ENCODE measurements at regions not wholly inside any gene's neighbourhood (a gene's known extent, or its start where the extent isn't known, plus 50 kb on each side); places are given as distances from the start of the nearest gene placed in this dataset.

GRCh38 chr19:28843761-28844492, 369.0 kb downstream of the UQCRFS1 start:
- Histone ChIP-seq H3K9ac (ENCODE audit: low read depth in 1 of 2, low read length in 2 of 2) (no peak overlapping the region), H3K9me3 (ENCODE audit: control insufficient read depth in 1 of 2, low read length in 2 of 2) (no peaks in the 10 kb centered on the region), H3K4me1 (ENCODE audit: control insufficient read depth in 1 of 2, insufficient read depth in 2 of 2, low read length in 2 of 2) (no peaks in the 10 kb centered on the region), H3K36me3 (ENCODE audit: control insufficient read depth in 1 of 2, insufficient read depth in 2 of 2, low read length in 2 of 2) (no peaks in the 10 kb centered on the region), H3K27me3 (ENCODE audit: control insufficient read depth in 1 of 2, insufficient read depth in 2 of 2, low read length in 2 of 2) (no peaks in the 10 kb centered on the region), H3K4me3 (ENCODE audit: low read depth in 1 of 2, low read length in 2 of 2) (no peak overlapping the region), H3K27ac (ENCODE audit: low read depth, low read length) (no peak overlapping the region)

- H3K36me3 ChIP-seq (ENCODE audit: control insufficient read depth in 1 of 2, insufficient read depth in 2 of 2, low read length in 2 of 2), result no peaks in the 10 kb centered on the region
- H3K9me3 ChIP-seq (ENCODE audit: control insufficient read depth in 1 of 2, low read length in 2 of 2), result no peaks in the 10 kb centered on the region
- no peaks in the 10 kb centered on the region for H3K4me1 ChIP-seq (ENCODE audit: control insufficient read depth in 1 of 2, insufficient read depth in 2 of 2, low read length in 2 of 2)
- no peak overlapping the region for H3K27ac ChIP-seq (ENCODE audit: low read depth, low read length)
- no peak overlapping the region for H3K4me3 ChIP-seq (ENCODE audit: low read depth in 1 of 2, low read length in 2 of 2)
- H3K27me3 ChIP-seq (ENCODE audit: control insufficient read depth in 1 of 2, insufficient read depth in 2 of 2, low read length in 2 of 2), result no peaks in the 10 kb centered on the region
- H3K9ac ChIP-seq (ENCODE audit: low read depth in 1 of 2, low read length in 2 of 2), result no peak overlapping the region
Observed at GRCh38 chr19:28841531-28841930, 371.4 kb downstream of the UQCRFS1 start.

DNA sequence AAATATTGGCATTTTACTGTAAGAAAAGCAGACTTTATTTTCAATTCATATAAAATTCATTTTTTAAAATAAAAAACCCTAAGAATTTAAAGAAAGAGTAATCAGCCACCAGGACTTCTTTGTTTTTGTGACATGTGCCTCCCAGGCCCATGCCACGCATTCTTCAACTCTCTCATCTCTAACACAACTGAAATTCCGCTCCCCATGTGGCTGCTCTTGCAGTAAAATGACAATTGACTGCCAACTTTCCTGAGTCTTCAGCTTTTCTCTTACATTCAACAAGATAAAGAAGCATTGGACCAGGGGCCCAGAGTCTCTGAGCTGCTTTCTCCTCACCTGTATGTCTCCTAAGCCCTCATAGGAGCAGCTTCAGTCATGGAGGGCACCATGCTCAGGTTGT, 372.1 kb downstream of the UQCRFS1 start:
- no peak overlapping the region for H3K27ac ChIP-seq (ENCODE audit: low read depth, low read length)
- no peak overlapping the region for H3K4me3 ChIP-seq (ENCODE audit: low read depth in 1 of 2, low read length in 2 of 2)
- H3K9ac ChIP-seq (ENCODE audit: low read depth in 1 of 2, low read length in 2 of 2), result no peak overlapping the region
- H3K27me3 ChIP-seq (ENCODE audit: control insufficient read depth in 1 of 2, insufficient read depth in 2 of 2, low read length in 2 of 2), result no peaks in the 10 kb centered on the region
- no peaks in the 10 kb centered on the region for H3K9me3 ChIP-seq (ENCODE audit: control insufficient read depth in 1 of 2, low read length in 2 of 2)
- no peaks in the 10 kb centered on the region for H3K36me3 ChIP-seq (ENCODE audit: control insufficient read depth in 1 of 2, insufficient read depth in 2 of 2, low read length in 2 of 2)
- H3K4me1 ChIP-seq (ENCODE audit: control insufficient read depth in 1 of 2, insufficient read depth in 2 of 2, low read length in 2 of 2), result no peaks in the 10 kb centered on the region

- H3K9me3 ChIP-seq (ENCODE audit: control insufficient read depth in 1 of 2, low read length in 2 of 2), result no peaks in the 10 kb centered on the region
- H3K27me3 ChIP-seq (ENCODE audit: control insufficient read depth in 1 of 2, insufficient read depth in 2 of 2, low read length in 2 of 2), result no peaks in the 10 kb centered on the region
- no peaks in the 10 kb centered on the region for H3K36me3 ChIP-seq (ENCODE audit: control insufficient read depth in 1 of 2, insufficient read depth in 2 of 2, low read length in 2 of 2)
- no peak overlapping the region for H3K9ac ChIP-seq (ENCODE audit: low read depth in 1 of 2, low read length in 2 of 2)
- H3K4me3 ChIP-seq (ENCODE audit: low read depth in 1 of 2, low read length in 2 of 2), result no peak overlapping the region
- H3K27ac ChIP-seq (ENCODE audit: low read depth, low read length), result no peak overlapping the region
- no peaks in the 10 kb centered on the region for H3K4me1 ChIP-seq (ENCODE audit: control insufficient read depth in 1 of 2, insufficient read depth in 2 of 2, low read length in 2 of 2)
Observed at GRCh38 chr19:28839455-28839854, 373.5 kb downstream of the UQCRFS1 start.

DNA sequence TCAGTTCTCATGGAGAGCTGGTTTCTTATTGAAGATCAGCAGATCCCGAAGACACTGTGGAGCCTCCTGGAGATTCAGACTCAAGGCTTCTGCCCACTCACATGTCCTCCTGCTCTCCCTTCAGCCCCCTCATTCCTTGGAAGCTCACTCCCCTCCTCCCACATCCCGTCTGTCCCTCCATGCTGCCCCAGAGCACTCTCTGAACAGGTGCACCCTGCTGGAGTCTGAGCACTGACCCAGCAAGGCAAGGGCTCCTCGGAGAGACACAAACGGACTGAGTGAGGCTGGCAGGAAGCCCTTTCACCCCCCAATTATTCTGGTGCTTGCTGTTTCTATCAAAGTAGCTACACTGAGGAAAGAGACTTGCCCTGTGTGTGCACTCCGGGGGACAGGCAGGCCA, 374.0 kb downstream of the UQCRFS1 start:
- H3K27me3 ChIP-seq (ENCODE audit: control insufficient read depth in 1 of 2, insufficient read depth in 2 of 2, low read length in 2 of 2), result no peaks in the 10 kb centered on the region
- no peak overlapping the region for H3K9ac ChIP-seq (ENCODE audit: low read depth in 1 of 2, low read length in 2 of 2)
- H3K4me3 ChIP-seq (ENCODE audit: low read depth in 1 of 2, low read length in 2 of 2), result no peak overlapping the region
- no peaks in the 10 kb centered on the region for H3K9me3 ChIP-seq (ENCODE audit: control insufficient read depth in 1 of 2, low read length in 2 of 2)
- H3K4me1 ChIP-seq (ENCODE audit: control insufficient read depth in 1 of 2, insufficient read depth in 2 of 2, low read length in 2 of 2), result no peaks in the 10 kb centered on the region
- H3K36me3 ChIP-seq (ENCODE audit: control insufficient read depth in 1 of 2, insufficient read depth in 2 of 2, low read length in 2 of 2), result no peaks in the 10 kb centered on the region
- H3K27ac ChIP-seq (ENCODE audit: low read depth, low read length), result no peak overlapping the region

DNA sequence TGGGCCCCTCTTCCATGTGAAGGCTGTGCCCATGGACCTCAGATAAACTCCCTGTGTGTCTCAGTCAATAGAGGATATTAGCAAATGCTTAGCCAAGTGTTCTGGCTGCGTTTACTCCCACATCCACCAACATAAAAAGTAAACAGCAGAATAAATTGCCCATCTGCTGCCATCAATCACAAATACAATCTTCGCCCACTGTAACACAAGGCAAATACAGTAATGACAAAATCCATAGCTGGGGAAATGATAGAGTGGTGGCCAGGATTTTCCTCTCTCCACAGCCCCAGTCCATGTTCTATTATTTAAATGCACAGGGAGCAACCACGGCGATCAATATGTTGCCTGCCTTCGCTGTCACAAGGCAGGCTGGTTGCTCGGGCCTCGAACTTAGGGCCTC, 376.5 kb downstream of the UQCRFS1 start:
- Histone ChIP-seq H3K9ac (ENCODE audit: low read depth in 1 of 2, low read length in 2 of 2) (no peak overlapping the region), H3K27me3 (ENCODE audit: control insufficient read depth in 1 of 2, insufficient read depth in 2 of 2, low read length in 2 of 2) (no peaks in the 10 kb centered on the region), H3K4me1 (ENCODE audit: control insufficient read depth in 1 of 2, insufficient read depth in 2 of 2, low read length in 2 of 2) (no peaks in the 10 kb centered on the region), H3K36me3 (ENCODE audit: control insufficient read depth in 1 of 2, insufficient read depth in 2 of 2, low read length in 2 of 2) (no peaks in the 10 kb centered on the region), H3K9me3 (ENCODE audit: control insufficient read depth in 1 of 2, low read length in 2 of 2) (no peaks in the 10 kb centered on the region), H3K27ac (ENCODE audit: low read depth, low read length) (no peak overlapping the region), H3K4me3 (ENCODE audit: low read depth in 1 of 2, low read length in 2 of 2) (no peak overlapping the region)

DNA sequence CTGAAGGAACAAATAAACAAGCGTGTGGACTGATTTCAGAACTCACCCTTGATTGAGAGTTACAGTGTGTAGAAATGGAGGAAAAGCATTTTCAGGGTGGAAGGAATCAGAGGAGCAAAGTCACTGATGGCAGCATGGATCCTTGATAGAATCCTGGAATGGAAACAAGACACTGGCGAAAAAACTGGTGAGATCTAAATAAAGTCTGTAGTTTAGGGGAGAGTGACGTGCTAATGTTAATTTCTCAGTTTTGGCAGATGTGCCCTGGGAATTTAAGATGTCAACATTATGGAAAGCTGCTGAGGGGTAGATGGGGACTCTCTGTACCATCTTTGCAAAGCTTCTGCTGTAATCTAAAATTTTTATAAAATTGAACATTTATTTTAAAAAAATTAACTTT, 378.0 kb downstream of the UQCRFS1 start:
- H3K9me3 ChIP-seq (ENCODE audit: control insufficient read depth in 1 of 2, low read length in 2 of 2), result no peaks in the 10 kb centered on the region
- no peaks in the 10 kb centered on the region for H3K27me3 ChIP-seq (ENCODE audit: control insufficient read depth in 1 of 2, insufficient read depth in 2 of 2, low read length in 2 of 2)
- no peak overlapping the region for H3K4me3 ChIP-seq (ENCODE audit: low read depth in 1 of 2, low read length in 2 of 2)

DNA sequence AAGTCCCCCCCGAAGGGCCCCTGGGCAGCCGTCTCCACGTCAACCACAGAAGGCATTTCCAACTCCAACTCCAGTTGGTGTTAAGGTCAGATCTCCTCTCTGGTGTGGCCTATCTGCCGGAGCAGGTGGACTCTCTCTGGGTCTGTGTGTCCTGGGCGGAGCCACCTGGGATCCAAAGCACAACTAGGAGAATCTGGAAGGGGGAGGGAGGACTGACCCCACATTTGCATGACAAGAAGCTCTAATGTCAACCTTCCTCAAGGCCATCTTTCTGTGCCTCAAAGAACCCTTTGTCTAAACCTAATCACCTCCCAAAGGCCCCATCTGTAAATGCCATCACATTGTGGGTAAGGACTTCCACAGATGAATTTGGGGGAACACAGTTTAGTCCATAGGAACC, 381.5 kb downstream of the UQCRFS1 start:
- no peaks in the 10 kb centered on the region for H3K27me3 ChIP-seq (ENCODE audit: control insufficient read depth in 1 of 2, insufficient read depth in 2 of 2, low read length in 2 of 2)
- H3K4me1 ChIP-seq (ENCODE audit: control insufficient read depth in 1 of 2, insufficient read depth in 2 of 2, low read length in 2 of 2), result no peaks in the 10 kb centered on the region
- no peak overlapping the region for H3K4me3 ChIP-seq (ENCODE audit: low read depth in 1 of 2, low read length in 2 of 2)
- H3K9ac ChIP-seq (ENCODE audit: low read depth in 1 of 2, low read length in 2 of 2), result no peak overlapping the region
- no peaks in the 10 kb centered on the region for H3K9me3 ChIP-seq (ENCODE audit: control insufficient read depth in 1 of 2, low read length in 2 of 2)
- H3K36me3 ChIP-seq (ENCODE audit: control insufficient read depth in 1 of 2, insufficient read depth in 2 of 2, low read length in 2 of 2), result no peaks in the 10 kb centered on the region
- no peak overlapping the region for H3K27ac ChIP-seq (ENCODE audit: low read depth, low read length)

More for the DNA sequence above, 378.0 kb downstream of the UQCRFS1 start:
- Histone ChIP-seq H3K9ac (ENCODE audit: low read depth in 1 of 2, low read length in 2 of 2) (no peak overlapping the region), H3K27ac (ENCODE audit: low read depth, low read length) (no peak overlapping the region), H3K4me1 (ENCODE audit: control insufficient read depth in 1 of 2, insufficient read depth in 2 of 2, low read length in 2 of 2) (no peaks in the 10 kb centered on the region), H3K36me3 (ENCODE audit: control insufficient read depth in 1 of 2, insufficient read depth in 2 of 2, low read length in 2 of 2) (no peaks in the 10 kb centered on the region)

- no peak overlapping the region for H3K27ac ChIP-seq (ENCODE audit: low read depth, low read length)
- no peaks in the 10 kb centered on the region for H3K36me3 ChIP-seq (ENCODE audit: control insufficient read depth in 1 of 2, insufficient read depth in 2 of 2, low read length in 2 of 2)
- H3K9ac ChIP-seq (ENCODE audit: low read depth in 1 of 2, low read length in 2 of 2), result no peak overlapping the region
- H3K27me3 ChIP-seq (ENCODE audit: control insufficient read depth in 1 of 2, insufficient read depth in 2 of 2, low read length in 2 of 2), result no peaks in the 10 kb centered on the region
- no peak overlapping the region for H3K4me3 ChIP-seq (ENCODE audit: low read depth in 1 of 2, low read length in 2 of 2)
- H3K4me1 ChIP-seq (ENCODE audit: control insufficient read depth in 1 of 2, insufficient read depth in 2 of 2, low read length in 2 of 2), result no peaks in the 10 kb centered on the region
- no peaks in the 10 kb centered on the region for H3K9me3 ChIP-seq (ENCODE audit: control insufficient read depth in 1 of 2, low read length in 2 of 2)
Observed at GRCh38 chr19:28829762-28830161, 383.2 kb downstream of the UQCRFS1 start.

DNA sequence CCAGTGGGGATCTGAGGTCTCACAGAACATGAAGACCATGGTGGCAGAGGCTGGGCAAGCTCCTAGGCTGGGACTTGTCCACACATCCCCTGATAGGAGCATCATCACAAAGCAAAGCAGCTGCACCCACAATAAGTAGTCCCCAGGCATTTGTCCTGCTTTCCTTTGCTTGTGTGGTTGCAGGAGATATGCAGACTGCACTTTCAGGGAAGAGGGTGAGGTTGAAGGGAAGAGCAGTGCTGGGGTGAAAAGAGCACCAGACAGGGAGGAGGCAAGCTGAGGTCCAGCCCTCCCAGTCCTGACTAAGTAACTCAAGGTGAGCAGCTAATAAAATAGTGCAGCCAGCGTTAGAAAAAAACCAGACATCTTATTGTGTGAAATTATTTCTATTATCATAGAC, 383.6 kb downstream of the UQCRFS1 start:
- Histone ChIP-seq H3K36me3 (ENCODE audit: control insufficient read depth in 1 of 2, insufficient read depth in 2 of 2, low read length in 2 of 2) (no peaks in the 10 kb centered on the region), H3K9me3 (ENCODE audit: control insufficient read depth in 1 of 2, low read length in 2 of 2) (no peaks in the 10 kb centered on the region), H3K4me3 (ENCODE audit: low read depth in 1 of 2, low read length in 2 of 2) (no peak overlapping the region), H3K27ac (ENCODE audit: low read depth, low read length) (no peak overlapping the region), H3K4me1 (ENCODE audit: control insufficient read depth in 1 of 2, insufficient read depth in 2 of 2, low read length in 2 of 2) (no peaks in the 10 kb centered on the region), H3K9ac (ENCODE audit: low read depth in 1 of 2, low read length in 2 of 2) (no peak overlapping the region), H3K27me3 (ENCODE audit: control insufficient read depth in 1 of 2, insufficient read depth in 2 of 2, low read length in 2 of 2) (no peaks in the 10 kb centered on the region)
